Tibial nerve (tissue), 4 donors: ENCODE measurements at regions not wholly inside any gene's neighbourhood (a gene's known extent, or its start where the extent isn't known, plus 50 kb on each side); places are given as distances from the start of the nearest gene placed in this dataset.

Experiments
- EP300 ChIP-seq, 2 donors: sonication (generic); formaldehyde crosslinking; IDR thresholded peaks; one replicate each; pipeline ENCODE4 v1.6.1; 2017; ENCODE audit warnings: antibody characterized with exemption in 2 of 2, mild to moderate bottlenecking in 1 of 2
- POLR2A ChIP-seq, 2 donors: fragments of 450-650 bp; IDR thresholded peaks; one replicate each; pipeline ENCODE4 v1.6.1; 2017; ENCODE audit warnings: antibody characterized with exemption in 2 of 2, mild to moderate bottlenecking in 2 of 2, moderate library complexity in 2 of 2
- TF ChIP-seq, protein P1 (sequence below), 5 experiments: fragments of 200-600 bp in 3 of 5; fragments of 450-650 bp in 2 of 5; sonication (generic) in 3 of 5; IDR thresholded peaks; one replicate each; pipeline ENCODE4 v1.5.1; 2016 to 2019; ENCODE audit warnings: antibody characterized with exemption in 5 of 5, mild to moderate bottlenecking in 3 of 5, moderate library complexity in 2 of 5

DNA sequence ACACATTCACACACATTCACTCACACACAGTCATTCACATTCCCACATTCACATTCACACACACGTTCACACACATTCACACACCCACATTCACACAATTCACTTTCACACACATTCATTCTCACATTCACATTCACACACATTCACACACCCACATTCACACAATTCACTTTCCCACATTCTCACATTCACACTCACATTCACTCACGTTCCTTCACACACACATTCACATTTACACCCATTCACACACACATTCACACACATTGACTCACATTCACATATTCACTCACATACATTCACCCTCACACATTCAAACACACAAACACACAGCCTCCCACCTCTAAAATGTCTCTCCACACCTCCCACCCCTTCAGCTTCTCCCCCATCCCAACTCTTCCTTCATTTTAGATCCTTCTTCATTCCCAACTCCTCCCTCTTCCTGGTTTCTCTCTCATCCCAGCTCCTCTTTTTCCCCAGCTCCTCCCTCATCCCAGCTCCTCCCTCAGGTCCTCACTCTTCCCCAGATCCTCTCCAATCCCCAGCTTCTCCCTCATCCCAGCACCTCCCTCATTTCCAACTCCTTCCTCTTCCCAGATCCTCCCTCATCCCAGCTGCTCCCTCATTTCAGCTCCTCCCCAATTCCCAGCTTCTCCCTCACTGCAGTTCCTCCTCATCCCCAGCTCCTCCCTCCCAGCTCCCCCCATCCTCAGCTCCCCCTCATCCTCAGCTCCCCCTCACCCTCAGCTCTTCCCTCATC lies 111.0 kb downstream of the FAM53A start:
- TF ChIP-seq, protein P1, sequence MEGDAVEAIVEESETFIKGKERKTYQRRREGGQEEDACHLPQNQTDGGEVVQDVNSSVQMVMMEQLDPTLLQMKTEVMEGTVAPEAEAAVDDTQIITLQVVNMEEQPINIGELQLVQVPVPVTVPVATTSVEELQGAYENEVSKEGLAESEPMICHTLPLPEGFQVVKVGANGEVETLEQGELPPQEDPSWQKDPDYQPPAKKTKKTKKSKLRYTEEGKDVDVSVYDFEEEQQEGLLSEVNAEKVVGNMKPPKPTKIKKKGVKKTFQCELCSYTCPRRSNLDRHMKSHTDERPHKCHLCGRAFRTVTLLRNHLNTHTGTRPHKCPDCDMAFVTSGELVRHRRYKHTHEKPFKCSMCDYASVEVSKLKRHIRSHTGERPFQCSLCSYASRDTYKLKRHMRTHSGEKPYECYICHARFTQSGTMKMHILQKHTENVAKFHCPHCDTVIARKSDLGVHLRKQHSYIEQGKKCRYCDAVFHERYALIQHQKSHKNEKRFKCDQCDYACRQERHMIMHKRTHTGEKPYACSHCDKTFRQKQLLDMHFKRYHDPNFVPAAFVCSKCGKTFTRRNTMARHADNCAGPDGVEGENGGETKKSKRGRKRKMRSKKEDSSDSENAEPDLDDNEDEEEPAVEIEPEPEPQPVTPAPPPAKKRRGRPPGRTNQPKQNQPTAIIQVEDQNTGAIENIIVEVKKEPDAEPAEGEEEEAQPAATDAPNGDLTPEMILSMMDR (IDR thresholded peaks at IDR 0.05) = no peak
- no peak for TF ChIP-seq POLR2A (IDR thresholded peaks at IDR 0.05)
- no peak for TF ChIP-seq EP300 (IDR thresholded peaks at IDR 0.05)
